CD4-positive, alpha-beta T cell treated with Interleukin-1 beta for 1 hour (primary cell): ENCODE measurements at regions not wholly inside any gene's neighbourhood (a gene's known extent, or its start where the extent isn't known, plus 50 kb on each side); places are given as distances from the start of the nearest gene placed in this dataset.
A peak's percentile ranks its signal among the peaks of the same experiment; 100 is the strongest.

ENCODE experiments used
- DNase-seq, 2 donors: peaks; one replicate each; pipeline ENCODE4 v3.0.0-alpha.2; 2020 to 2022

DNA sequence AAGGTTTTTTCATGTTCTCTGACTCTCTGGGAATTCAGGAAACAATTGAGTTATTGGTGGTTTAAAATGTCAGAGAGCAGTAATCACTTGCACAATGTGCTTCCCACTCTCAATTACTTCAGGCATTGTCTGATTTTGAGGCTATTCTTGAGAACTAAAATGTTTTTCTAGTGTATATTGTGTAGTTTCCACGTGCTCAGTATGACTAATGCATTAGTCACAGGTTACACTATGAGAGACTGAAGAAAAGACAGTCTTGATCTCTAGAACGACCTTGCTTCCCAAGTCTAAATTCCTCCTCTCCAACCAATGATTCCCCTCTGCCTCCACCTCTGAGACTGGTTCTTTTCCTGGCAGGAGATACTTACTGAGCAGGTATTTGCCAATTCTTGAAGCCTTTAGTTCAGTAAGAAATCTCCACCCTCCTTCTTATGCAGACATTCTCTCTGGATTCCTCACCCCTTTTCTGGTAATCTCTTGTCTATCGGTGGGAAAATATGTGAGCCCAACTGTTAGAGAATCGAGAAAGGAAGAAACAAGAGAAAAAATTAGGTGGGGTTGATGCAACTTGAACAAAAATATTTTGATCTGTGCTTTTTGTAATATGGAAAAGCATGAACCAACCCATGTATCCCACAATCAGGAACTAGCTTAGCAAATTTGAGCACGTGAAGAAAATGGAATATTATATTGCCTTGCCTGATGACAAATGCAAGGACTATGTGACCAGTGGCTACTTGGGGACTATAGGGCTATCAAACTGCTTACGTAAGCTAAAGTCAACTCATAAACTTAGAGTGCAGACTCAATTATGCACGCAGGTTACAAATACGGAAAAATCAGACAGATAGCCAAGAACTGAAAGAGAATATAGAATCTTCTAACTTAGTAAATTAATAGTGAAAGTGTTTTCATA lies 61.1 kb upstream of the SLC22A16 start:
- DNase-seq = no peak

DNA sequence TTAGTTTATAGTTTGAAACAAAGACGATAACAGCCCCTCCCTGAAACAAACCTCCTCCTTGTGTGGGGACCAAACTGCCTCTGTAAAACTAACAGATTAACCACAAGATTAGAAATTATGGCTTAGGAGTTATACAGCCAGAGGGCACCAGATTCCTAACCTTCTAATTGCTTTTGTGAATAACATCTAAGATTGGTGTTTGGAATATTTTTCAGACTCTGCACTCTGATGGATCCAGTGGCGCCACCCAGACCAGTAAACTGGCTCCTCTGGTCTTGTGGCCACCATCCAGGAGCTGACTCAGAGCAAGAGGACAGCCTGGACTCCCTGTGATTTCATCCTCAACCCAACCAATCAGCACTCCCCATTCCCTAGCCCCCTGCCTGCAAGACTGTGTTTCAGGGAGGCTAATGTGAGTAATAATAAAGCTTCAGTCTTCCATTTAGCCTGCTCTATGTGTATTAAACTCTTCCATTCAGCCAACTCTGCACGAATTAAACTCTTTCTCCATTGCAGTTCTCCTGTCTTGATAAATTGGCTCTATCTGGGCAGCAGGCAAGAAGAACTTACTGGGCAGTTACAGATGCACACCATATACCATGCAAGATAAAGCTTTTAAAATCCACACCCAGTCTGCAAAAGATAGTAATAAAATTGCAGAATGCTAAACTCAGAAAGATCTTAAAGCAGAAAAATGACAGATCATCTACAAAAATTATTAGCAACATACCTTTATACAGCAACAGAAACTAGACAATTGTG lies 58.5 kb upstream of the SLC22A16 start:
- DNase-seq = no peak

DNA sequence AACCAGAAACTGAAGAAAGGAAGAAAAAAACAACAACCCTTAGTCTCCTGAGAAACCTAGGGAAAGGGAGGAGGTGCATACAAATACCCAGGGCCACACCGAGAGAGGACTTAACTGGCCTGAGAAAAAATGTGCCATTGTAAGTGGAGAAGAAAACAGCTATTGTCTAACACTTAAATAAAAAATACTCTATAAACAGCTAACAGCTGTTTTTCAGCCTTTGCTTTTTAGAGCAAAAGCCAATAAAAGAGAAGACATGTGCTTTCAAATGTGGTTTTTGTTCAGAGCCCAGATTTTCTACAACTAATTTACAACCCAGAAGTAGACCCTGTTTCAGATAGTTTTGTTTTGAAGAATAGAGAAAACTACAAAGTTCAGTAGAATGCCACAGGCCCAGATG lies 56.0 kb upstream of the SLC22A16 start:
- DNase-seq = no peak

DNA sequence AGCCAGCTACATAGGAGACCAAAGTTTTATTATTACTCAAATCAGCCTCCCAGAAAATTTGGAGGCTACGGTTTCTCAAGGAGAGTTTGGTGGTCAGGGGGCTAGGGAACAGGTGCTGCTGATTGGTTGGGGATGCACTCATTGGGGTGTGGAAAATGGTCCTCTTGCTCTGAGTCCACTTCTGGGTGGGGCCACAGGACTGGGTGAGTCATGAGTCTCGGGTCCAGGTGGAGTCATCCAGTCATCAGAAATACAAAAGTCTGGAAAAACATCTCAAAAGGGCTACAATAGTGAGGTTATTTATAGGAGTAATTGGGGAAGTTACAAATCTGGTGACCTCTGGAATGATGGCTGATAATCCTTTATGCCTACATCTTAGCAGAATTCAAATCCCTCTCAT lies 54.3 kb upstream of the SLC22A16 start:
- DNase-seq = no peak

DNA sequence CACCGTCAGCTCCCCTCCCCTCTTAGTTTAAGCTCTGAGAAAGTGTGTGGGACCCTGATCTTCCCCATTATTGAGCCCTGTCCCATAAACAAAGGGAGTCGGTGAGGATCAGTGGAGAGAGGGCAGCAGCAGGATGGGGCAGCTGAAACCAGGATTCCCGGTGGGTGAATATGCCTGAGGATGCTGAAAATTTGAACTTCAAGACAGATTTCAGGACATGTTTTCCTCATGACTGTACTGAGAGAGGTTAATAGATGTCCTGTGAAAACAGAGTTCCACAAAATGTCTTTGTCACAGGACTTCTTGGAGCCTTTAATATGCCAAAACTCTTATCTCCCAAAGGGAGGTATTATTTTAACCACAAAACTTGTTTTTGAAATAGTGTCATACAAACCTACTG lies 53.5 kb upstream of the SLC22A16 start:
- no peak for DNase-seq

- DNase-seq = no peak
These were observed 52.9 kb upstream of the SLC22A16 start for GRCh38 chr6:110529355-110529754.

GRCh38 chr6:110528930-110529325 lies 52.5 kb upstream of the SLC22A16 start:
- DNase-seq = no peak

DNA sequence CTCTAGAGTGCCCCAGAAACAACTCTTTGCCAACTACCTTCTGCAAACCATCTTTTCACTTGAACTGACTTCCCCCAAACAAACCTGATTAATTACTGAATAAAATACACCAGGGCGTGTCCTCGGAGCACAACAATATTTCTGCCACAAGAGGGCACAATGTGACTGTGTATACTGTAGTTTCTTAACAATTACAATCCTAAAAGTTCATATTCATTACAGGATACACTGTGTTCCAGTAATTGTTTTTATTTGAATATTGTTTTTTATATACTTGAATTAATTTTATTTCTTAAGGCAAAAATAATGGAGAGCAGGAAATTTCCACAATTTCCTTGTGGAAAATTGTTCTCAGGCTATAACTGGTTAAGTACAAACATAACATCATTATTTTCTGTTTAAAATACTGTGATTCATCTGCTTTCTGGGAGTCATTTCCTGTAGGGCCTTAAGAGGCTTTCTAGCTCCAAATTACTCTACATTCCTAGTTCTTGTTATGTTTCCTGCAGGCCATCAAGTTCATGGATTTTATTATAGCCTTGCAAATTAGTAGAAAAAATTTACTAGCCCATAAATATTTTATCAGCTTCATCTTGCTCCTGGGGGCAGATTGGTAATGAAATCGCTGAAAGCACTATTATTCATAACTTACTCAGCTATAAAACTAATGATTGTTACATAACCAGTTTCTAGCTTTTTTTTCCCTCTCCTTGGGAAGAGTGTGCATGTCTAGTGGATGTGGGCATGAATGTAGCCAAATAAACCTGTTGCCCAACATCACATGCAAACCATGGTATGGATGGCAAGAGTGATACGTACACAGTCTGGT lies 51.9 kb upstream of the SLC22A16 start:
- DNase-seq = peak; percentile 36 to 67

GRCh38 chr6:110527516-110527915 lies 51.1 kb upstream of the SLC22A16 start:
- no peak for DNase-seq

DNA sequence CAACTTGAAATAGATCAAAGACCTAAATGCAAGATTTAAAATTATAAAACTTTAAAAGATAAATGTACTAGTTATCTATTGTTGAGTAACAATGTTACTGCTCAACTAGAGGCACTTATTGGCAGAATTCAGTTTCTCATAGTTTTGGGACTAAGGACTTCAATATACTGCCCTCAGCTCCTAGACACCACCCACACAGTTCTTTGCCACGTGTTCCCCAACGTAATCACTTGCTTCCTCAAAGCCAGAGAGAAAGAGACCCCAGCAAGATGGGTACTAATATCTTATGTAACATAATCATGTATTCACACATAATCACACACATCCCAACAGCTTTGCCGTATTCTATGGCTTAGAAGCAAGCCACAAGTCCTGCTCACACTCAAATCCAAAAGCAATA lies 50.3 kb upstream of the SLC22A16 start:
- no peak for DNase-seq
